HCT116 (cell line): ENCODE measurements at regions not wholly inside any gene's neighbourhood (a gene's known extent, or its start where the extent isn't known, plus 50 kb on each side); places are given as distances from the start of the nearest gene placed in this dataset.

Experiments used
- ATAC-seq: fragments of 200-7000 bp; cut with Tn5 transposase; 2 replicates; pipeline ENCODE4 v1.9.1; 2020; ENCODE audit warnings: mild to moderate bottlenecking, moderate library complexity
- BruUV-seq: library from RNA; stranded (reverse); fragments of 400-500 nt; replicated peaks from 2 replicates; lab custom pipeline; 2021; lab: Mats Ljungman, UMichigan
- CTCF ChIA-PET: fragments of 300-600 bp; sonication (Branson Sonifier 250); formaldehyde crosslinking; loops from one replicate; lab custom pipeline; 2021; ENCODE audit warnings: antibody characterized with exemption; lab: Charles Lee
- POLR2A ChIA-PET: fragments of 300-600, 350-600 bp; sonication (Branson Sonifier 250); formaldehyde crosslinking; loops from one replicate; lab custom pipeline; 2021; ENCODE audit warnings: antibody characterized with exemption; lab: Charles Lee
- RAD21 ChIA-PET, 2 experiments: fragments of 300-600 bp; sonication (Branson Sonifier 250); formaldehyde crosslinking; loops; one replicate each; lab custom pipeline; 2023; ENCODE audit warnings: low total read pairs in 2 of 2; ENCODE audit not compliant: uncharacterized antibody in 2 of 2, unreplicated experiment in 2 of 2, low non-redundant PET in 1 of 2; lab: Charles Lee
- DNase-seq: peaks from one replicate; pipeline ENCODE4 v3.0.0-alpha.2; 2010; ENCODE audit warnings: low read depth, low spot score
- H2AFZ ChIP-seq: fragments of 200-600 bp; shearing (Covaris generic), sonication (generic); 2 replicates; pipeline ENCODE4 v1.6.1; 2017; ENCODE audit warnings: low read depth, mixed run types, mixed read lengths, antibody characterized with exemption, low read length; ENCODE audit not compliant: poor library complexity, severe bottlenecking
- H3K27ac ChIP-seq: 2 replicates; pipeline ENCODE4 v1.5.1; 2012; ENCODE audit warnings: low read depth, low read length
- H3K27me3 ChIP-seq: fragments of 200-600 bp; sonication (generic); 2 replicates; pipeline ENCODE4 v1.6.1; 2016; ENCODE audit warnings: mixed run types, low read length, mixed read lengths; ENCODE audit not compliant: insufficient read depth
- H3K36me3 ChIP-seq, 2 experiments: fragments of 200-500 bp in 1 of 2; fragments of 200-600 bp in 1 of 2; sonication (Bioruptor generic) in 1 of 2; sonication (generic) in 1 of 2; 2 replicates each; pipeline versions ENCODE4 v1.5.1 to v1.6.1; 2014 to 2016; ENCODE audit warnings: low read length in 2 of 2, inconsistent platforms in 1 of 2, mixed read lengths in 1 of 2, mixed run types in 1 of 2; ENCODE audit not compliant: insufficient read depth in 2 of 2, control insufficient read depth in 1 of 2
- H3K4me1 ChIP-seq, 2 experiments: fragments of 200-600 bp in 1 of 2; sonication (generic) in 1 of 2; 2 replicates each; pipeline versions ENCODE4 v1.5.1 to v1.6.1; 2012 to 2017; ENCODE audit warnings: low read length in 2 of 2, inconsistent platforms in 1 of 2, mild to moderate bottlenecking in 1 of 2, mixed read lengths in 1 of 2, mixed run types in 1 of 2, moderate library complexity in 1 of 2; ENCODE audit not compliant: insufficient read depth in 2 of 2, control insufficient read depth in 1 of 2
- H3K4me2 ChIP-seq: fragments of 200-600 bp; sonication (generic); 2 replicates; pipeline ENCODE4 v1.6.1; 2017; ENCODE audit warnings: mixed run types, low read length, mixed read lengths
- H3K4me3 ChIP-seq, 2 experiments: fragments of 200-600 bp in 1 of 2; sonication (generic) in 1 of 2; replicated peaks in 1 of 2; 2 replicates each; pipeline ENCODE4 v1.5.1; 2011 to 2016; ENCODE audit warnings: low read length in 2 of 2, control low read depth in 1 of 2, low read depth in 1 of 2, mild to moderate bottlenecking in 1 of 2, mixed read lengths in 1 of 2, mixed run types in 1 of 2
- H3K79me2 ChIP-seq: fragments of 200-600 bp; sonication (generic); 2 replicates; pipeline ENCODE4 v1.6.1; 2017; ENCODE audit warnings: mild to moderate bottlenecking, mixed run types, low read length, moderate library complexity, mixed read lengths; ENCODE audit not compliant: insufficient read depth
- H3K9ac ChIP-seq: fragments of 200-600 bp; sonication (generic); 2 replicates; pipeline ENCODE4 v1.6.1; 2016; ENCODE audit warnings: low read length, mixed read lengths
- H3K9me2 ChIP-seq: fragments of 200-600 bp; sonication (generic), shearing (Covaris generic); 2 replicates; pipeline ENCODE4 v1.6.1; 2017; ENCODE audit warnings: mixed run types, mild to moderate bottlenecking, moderate library complexity; ENCODE audit not compliant: insufficient read depth
- H3K9me3 ChIP-seq, 2 experiments: fragments of 200-500 bp in 1 of 2; fragments of 200-600 bp in 1 of 2; sonication (Bioruptor generic) in 1 of 2; sonication (generic) in 1 of 2; 2 replicates each; pipeline ENCODE4 v1.6.1; 2014 to 2017; ENCODE audit warnings: low read length in 2 of 2, mixed read lengths in 2 of 2, inconsistent platforms in 1 of 2, low read depth in 1 of 2, mild to moderate bottlenecking in 1 of 2, mixed run types in 1 of 2, moderate library complexity in 1 of 2; ENCODE audit not compliant: control insufficient read depth in 1 of 2, insufficient read depth in 1 of 2
- H4K20me1 ChIP-seq: fragments of 200-600 bp; sonication (generic), shearing (Covaris generic); 2 replicates; pipeline ENCODE4 v1.6.1; 2017; ENCODE audit warnings: mixed run types, mild to moderate bottlenecking, moderate library complexity; ENCODE audit not compliant: insufficient read depth
- ATF3 ChIP-seq: IDR thresholded peaks from 2 replicates; pipeline ENCODE4 v1.6.1; 2012
- CEBPB ChIP-seq: IDR thresholded peaks from 2 replicates; pipeline ENCODE4 v1.6.1; 2012; ENCODE audit warnings: low read depth
- CTCF ChIP-seq, 3 experiments: fragments of 200-600 bp in 1 of 3; sonication (generic) in 1 of 3; IDR thresholded peaks in 2 of 3; conservative IDR thresholded peaks in 1 of 3; 2 replicates each; pipeline ENCODE4 v1.5.1; 2012 to 2017; ENCODE audit warnings: low read depth in 2 of 3, low read length in 2 of 3, antibody characterized with exemption in 1 of 3, borderline replicate concordance in 1 of 3, control low read depth in 1 of 3, mild to moderate bottlenecking in 1 of 3, mixed read lengths in 1 of 3, mixed run types in 1 of 3, moderate library complexity in 1 of 3; ENCODE audit not compliant: insufficient read depth in 1 of 3
- FOSL1 ChIP-seq: IDR thresholded peaks from 2 replicates; pipeline ENCODE4 v1.6.1; 2012; ENCODE audit warnings: low read depth
- JUND ChIP-seq: IDR thresholded peaks from 2 replicates; pipeline ENCODE4 v1.6.1; 2012
- RAD21 ChIP-seq: IDR thresholded peaks from 2 replicates; pipeline ENCODE4 v1.6.1; 2012; ENCODE audit warnings: low read depth, mild to moderate bottlenecking
- REST ChIP-seq: IDR thresholded peaks from 2 replicates; pipeline ENCODE4 v1.6.1; 2012; ENCODE audit warnings: low read depth
- SRF ChIP-seq: IDR thresholded peaks from 2 replicates; pipeline ENCODE4 v1.6.1; 2012; ENCODE audit warnings: low read depth
- ZFX ChIP-seq: fragments of 450-650 bp; IDR thresholded peaks from 2 replicates; pipeline ENCODE4 v1.6.1; 2017
- ZNF274 ChIP-seq: fragments of 200-500 bp; sonication (Bioruptor generic); IDR thresholded peaks from 2 replicates; pipeline ENCODE4 v1.6.1; 2014; ENCODE audit warnings: mild to moderate bottlenecking, low read depth, low read length, inconsistent platforms
- intact Hi-C: fragments of 100-400 bp; cut with micrococcal nuclease; formaldehyde crosslinking; loops from 2 replicates; pipeline ENCODE4 v1.10.0; 2022

- DNase-seq = no peak
- POLR2A ChIA-PET = no interaction called here
- Histone ChIP-seq H3K4me3 (no peak overlapping the region), H3K9me3 (no peaks in the 10 kb centered on the region), H2AFZ (no peak overlapping the region), H3K9ac (no peak overlapping the region), H3K4me1 (peaks cover 0 to 9% of the 10 kb centered on the region in 2 experiments; a peak in 2 of 4 replicates), H3K79me2 (no peaks in the 10 kb centered on the region), H3K36me3 (no peaks in the 10 kb centered on the region), H4K20me1 (no peaks in the 10 kb centered on the region), H3K27me3 (no peaks in the 10 kb centered on the region), H3K9me2 (no peaks in the 10 kb centered on the region), H3K27ac (no peak overlapping the region), H3K4me2 (no peak overlapping the region)
- TF ChIP-seq REST (no peak), FOSL1 (no peak)
- intact Hi-C loops = no loop called here
- CTCF ChIA-PET = no interaction called here
- ATAC-seq = no peak
- BruUV-seq = no TSS peak
- RAD21 ChIA-PET = no interaction called here
Observed at GRCh38 chr9:105076729-105077128, 148.8 kb upstream of the ABCA1 start.

- Histone ChIP-seq H4K20me1 (no peaks in the 10 kb centered on the region), H3K9me2 (no peaks in the 10 kb centered on the region), H3K36me3 (no peaks in the 10 kb centered on the region), H3K27ac (no peak overlapping the region), H3K79me2 (no peaks in the 10 kb centered on the region), H3K9ac (no peak overlapping the region), H2AFZ (no peak overlapping the region), H3K9me3 (no peaks in the 10 kb centered on the region), H3K4me3 (no peak overlapping the region), H3K4me2 (no peak overlapping the region), H3K4me1 (0 out of 4 replicates have a peak, but pooled peaks cover 0 to 5% of the 10 kb centered on the region in 2 experiments), H3K27me3 (no peaks in the 10 kb centered on the region)
- ChIA-PET CTCF (no interaction called here), POLR2A (no interaction called here), RAD21 (no interaction called here)
- intact Hi-C loops = no loop called here
- BruUV-seq = no TSS peak
- TF ChIP-seq ZFX = no peak
- TF ChIP-seq JUND = no peak
- TF ChIP-seq FOSL1 = no peak
- TF ChIP-seq ZNF274 = no peak
- TF ChIP-seq CTCF (IDR thresholded peaks at IDR 0.05 in 2 of 3, conservative IDR thresholded peaks at IDR 0.05 in 1 of 3; ENCODE audit: borderline replicate concordance in 1 of 3, insufficient read depth in 1 of 3, low read depth in 2 of 3, low read length in 2 of 3) = no peak
- TF ChIP-seq ATF3 = no peak
- no peak for TF ChIP-seq RAD21
- no peak for TF ChIP-seq CEBPB
- TF ChIP-seq SRF = no peak
- ATAC-seq = no peak
- no peak for DNase-seq
Observed at GRCh38 chr9:105079457-105079856, 151.5 kb upstream of the ABCA1 start.
